Pulmonary artery endothelial cell (primary cell): ENCODE measurements at regions not wholly inside any gene's neighbourhood (a gene's known extent, or its start where the extent isn't known, plus 50 kb on each side); places are given as distances from the start of the nearest gene placed in this dataset.
"Not testable (repeated sequence)": the region's sequence is repeated elsewhere in the genome, so short reads cannot be mapped to it uniquely, and the experiment has no call there.

Experiments
- DNase-seq: peaks from one replicate; pipeline ENCODE4 v3.0.0-alpha.2; 2011; ENCODE audit warnings: low read depth, low spot score

- no peak for DNase-seq
Measured at GRCh38 chr1:81738875-81739274, 61.9 kb upstream of the ADGRL2 start.

GRCh38 chr1:81733480-81733879, 67.3 kb upstream of the ADGRL2 start:
- DNase-seq = no peak

- DNase-seq = peak; percentile 46
Measured at GRCh38 chr1:81731989-81732388, 68.7 kb upstream of the ADGRL2 start.

- DNase-seq = no peak
Measured at GRCh38 chr1:81730881-81731280, 69.9 kb upstream of the ADGRL2 start.

GRCh38 chr1:81730299-81730698, 70.4 kb upstream of the ADGRL2 start:
- not testable (repeated sequence) for DNase-seq

- DNase-seq = no peak
Measured at GRCh38 chr1:81729818-81730217, 70.9 kb upstream of the ADGRL2 start.

- DNase-seq = no peak
Measured at GRCh38 chr1:81729239-81729638, 71.5 kb upstream of the ADGRL2 start.

GRCh38 chr1:81725823-81726222, 74.9 kb upstream of the ADGRL2 start:
- no peak for DNase-seq

- not testable (repeated sequence) for DNase-seq
Measured at GRCh38 chr1:81722631-81723328, 78.0 kb upstream of the ADGRL2 start.

- not testable (repeated sequence) for DNase-seq
Measured at GRCh38 chr1:81720256-81720655, 80.5 kb upstream of the ADGRL2 start.

GRCh38 chr1:81717230-81717629, 83.5 kb upstream of the ADGRL2 start:
- no peak for DNase-seq

- no peak for DNase-seq
Measured at GRCh38 chr1:81715391-81715790, 85.3 kb upstream of the ADGRL2 start.

- no peak for DNase-seq
Measured at GRCh38 chr1:81714636-81715035, 86.1 kb upstream of the ADGRL2 start.

GRCh38 chr1:81712425-81712824, 88.3 kb upstream of the ADGRL2 start:
- DNase-seq = no peak

GRCh38 chr1:81710857-81711256, 89.9 kb upstream of the ADGRL2 start:
- no peak for DNase-seq

- DNase-seq = no peak
Measured at GRCh38 chr1:81708250-81708649, 92.5 kb upstream of the ADGRL2 start.

- peak; percentile 26 for DNase-seq
Measured at GRCh38 chr1:81706650-81707435, 93.9 kb upstream of the ADGRL2 start.

- peak; percentile 30 for DNase-seq
Measured at GRCh38 chr1:81703756-81704463, 96.8 kb upstream of the ADGRL2 start.

GRCh38 chr1:81703391-81703755, 97.4 kb upstream of the ADGRL2 start:
- peak; percentile 68 for DNase-seq

- peak; percentile 87 for DNase-seq
Measured at GRCh38 chr1:81702903-81703302, 97.8 kb upstream of the ADGRL2 start.

GRCh38 chr1:81702079-81702715, 98.5 kb upstream of the ADGRL2 start:
- no peak for DNase-seq
